HL-60 (cell line): ENCODE measurements at regions not wholly inside any gene's neighbourhood (a gene's known extent, or its start where the extent isn't known, plus 50 kb on each side); places are given as distances from the start of the nearest gene placed in this dataset.

Experiments used
- DNase-seq, 2 experiments: peaks; one replicate each; pipeline ENCODE4 v3.0.0-alpha.2; 2010 to 2020; ENCODE audit warnings: low read depth in 1 of 2, low spot score in 1 of 2
- H3K27ac ChIP-seq: fragments of 250-450 bp; sonication (Bioruptor Pico); replicated peaks from 2 replicates; pipeline ENCODE4 v1.5.1; 2020; ENCODE audit warnings: mild to moderate bottlenecking, moderate library complexity
- H3K27me3 ChIP-seq: fragments of 250-450 bp; sonication (Bioruptor Pico); 2 replicates; pipeline ENCODE4 v1.5.1; 2021; ENCODE audit warnings: mild to moderate bottlenecking, moderate library complexity; ENCODE audit not compliant: insufficient read depth, poor library complexity, severe bottlenecking
- H3K4me3 ChIP-seq: replicated peaks from 2 replicates; pipeline ENCODE4 v1.5.1; 2011; ENCODE audit warnings: mild to moderate bottlenecking, control low read depth, low read length; ENCODE audit not compliant: insufficient read depth
- CTCF ChIP-seq: IDR thresholded peaks from one replicate; pipeline ENCODE4 v1.5.1; 2011; ENCODE audit warnings: low read length, control low read depth, inconsistent platforms; ENCODE audit not compliant: insufficient read depth
- GABPA ChIP-seq: IDR thresholded peaks from 2 replicates; pipeline ENCODE4 v1.6.1; 2012; ENCODE audit warnings: low read depth
- POLR2AphosphoS5 ChIP-seq: IDR thresholded peaks from 2 replicates; pipeline ENCODE4 v1.6.1; 2012; ENCODE audit warnings: low read depth
- REST ChIP-seq: IDR thresholded peaks from 2 replicates; pipeline ENCODE4 v1.6.1; 2012; ENCODE audit warnings: low read depth; ENCODE audit not compliant: insufficient replicate concordance
- SPI1 ChIP-seq: IDR thresholded peaks from 2 replicates; pipeline ENCODE4 v1.6.1; 2012; ENCODE audit warnings: low read depth, mild to moderate bottlenecking, borderline replicate concordance

GRCh38 chr5:2139478-2139877 is 256.8 kb upstream of the IRX4 start:
- TF ChIP-seq CTCF (no peak), GABPA (no peak), POLR2AphosphoS5 (no peak), REST (no peak), SPI1 (no peak)
- Histone ChIP-seq H3K27me3 (no peaks in the 10 kb centered on the region), H3K4me3 (no peak overlapping the region), H3K27ac (no peak overlapping the region)
- no peak for DNase-seq

- no peak overlapping the region for H3K27ac ChIP-seq
- no peak overlapping the region for H3K4me3 ChIP-seq
- DNase-seq: no peak
- TF ChIP-seq CTCF (no peak), SPI1 (no peak), REST (no peak), GABPA (no peak), POLR2AphosphoS5 (no peak)
- H3K27me3 ChIP-seq: no peaks in the 10 kb centered on the region
These were observed 256.2 kb upstream of the IRX4 start for GRCh38 chr5:2138896-2139295.

GRCh38 chr5:2137444-2138050 is 254.8 kb upstream of the IRX4 start:
- no peak overlapping the region for H3K4me3 ChIP-seq
- H3K27me3 ChIP-seq: no peaks in the 10 kb centered on the region
- DNase-seq: no peak
- no peak overlapping the region for H3K27ac ChIP-seq
- TF ChIP-seq REST (no peak), CTCF (no peak), POLR2AphosphoS5 (no peak), SPI1 (no peak), GABPA (no peak)
